ELR (cell line): ENCODE measurements at regions not wholly inside any gene's neighbourhood (a gene's known extent, or its start where the extent isn't known, plus 50 kb on each side); places are given as distances from the start of the nearest gene placed in this dataset.
"Not testable (repeated sequence)": the region's sequence is repeated elsewhere in the genome, so short reads cannot be mapped to it uniquely, and the experiment has no call there.

Experiments used
- DNase-seq: peaks from one replicate; pipeline ENCODE4 v3.0.0-alpha.2; 2015; ENCODE audit warnings: low read depth

- no peak for DNase-seq
Observed at GRCh38 chr6:144681334-144681733, 396.2 kb downstream of the UTRN start.

GRCh38 chr6:144683216-144684070, 398.3 kb downstream of the UTRN start:
- no peak for DNase-seq

GRCh38 chr6:144688713-144689112, 403.6 kb downstream of the UTRN start:
- no peak for DNase-seq

GRCh38 chr6:144689503-144690040, 404.4 kb downstream of the UTRN start:
- no peak for DNase-seq

GRCh38 chr6:144690133-144690532, 405.0 kb downstream of the UTRN start:
- DNase-seq, result no peak

GRCh38 chr6:144690666-144691065, 405.5 kb downstream of the UTRN start:
- DNase-seq, result no peak

- DNase-seq, result not testable (repeated sequence)
Observed at GRCh38 chr6:144692050-144692449, 406.9 kb downstream of the UTRN start.

GRCh38 chr6:144695858-144696533, 410.9 kb downstream of the UTRN start:
- DNase-seq, result no peak

- DNase-seq, result no peak
Observed at GRCh38 chr6:144696610-144697368, 411.7 kb downstream of the UTRN start.

- DNase-seq, result no peak
Observed at GRCh38 chr6:144697369-144697760, 412.2 kb downstream of the UTRN start.

GRCh38 chr6:144697801-144698200, 412.7 kb downstream of the UTRN start:
- DNase-seq, result no peak

- no peak for DNase-seq
Observed at GRCh38 chr6:144702781-144703180, 417.6 kb downstream of the UTRN start.

GRCh38 chr6:144710207-144710606, 425.1 kb downstream of the UTRN start:
- DNase-seq, result peak; percentile 97

- no peak for DNase-seq
Observed at GRCh38 chr6:144711661-144712060, 426.5 kb downstream of the UTRN start.

GRCh38 chr6:144712541-144712940, 427.4 kb downstream of the UTRN start:
- peak; percentile 37 for DNase-seq

GRCh38 chr6:144714021-144714712, 429.0 kb downstream of the UTRN start:
- DNase-seq, result no peak

GRCh38 chr6:144715344-144715743, 430.2 kb downstream of the UTRN start:
- peak; percentile 54 for DNase-seq

- DNase-seq, result peak; percentile 86
Observed at GRCh38 chr6:144718431-144718830, 433.3 kb downstream of the UTRN start.

- no peak for DNase-seq
Observed at GRCh38 chr6:144721232-144721631, 436.1 kb downstream of the UTRN start.

GRCh38 chr6:144722154-144722737, 437.1 kb downstream of the UTRN start:
- DNase-seq, result peak; percentile 61

- no peak for DNase-seq
Observed at GRCh38 chr6:144722925-144723324, 437.8 kb downstream of the UTRN start.
